Vagina (tissue), 2 donors: ENCODE measurements at regions not wholly inside any gene's neighbourhood (a gene's known extent, or its start where the extent isn't known, plus 50 kb on each side); places are given as distances from the start of the nearest gene placed in this dataset.

Experiments
- POLR2A ChIP-seq, 2 donors: fragments of 450-650 bp; IDR thresholded peaks; one replicate each; pipeline ENCODE4 v1.6.1; 2017; ENCODE audit warnings: antibody characterized with exemption in 2 of 2, mild to moderate bottlenecking in 2 of 2, moderate library complexity in 2 of 2
- POLR2AphosphoS5 ChIP-seq, 2 donors: sonication (generic); formaldehyde crosslinking; IDR thresholded peaks; one replicate each; pipeline ENCODE4 v1.9.0; 2017; ENCODE audit warnings: antibody characterized with exemption in 2 of 2, mild to moderate bottlenecking in 2 of 2, low read depth in 1 of 2; ENCODE audit not compliant: insufficient read depth in 1 of 2
- TF ChIP-seq, protein P1 (sequence below), 3 experiments: fragments of 450-650 bp in 2 of 3; fragments of 200-600 bp in 1 of 3; sonication (generic) in 1 of 3; IDR thresholded peaks; one replicate each; pipeline ENCODE4 v1.5.1; 2017 to 2019; ENCODE audit warnings: antibody characterized with exemption in 3 of 3, mild to moderate bottlenecking in 2 of 3, moderate library complexity in 2 of 3

DNA sequence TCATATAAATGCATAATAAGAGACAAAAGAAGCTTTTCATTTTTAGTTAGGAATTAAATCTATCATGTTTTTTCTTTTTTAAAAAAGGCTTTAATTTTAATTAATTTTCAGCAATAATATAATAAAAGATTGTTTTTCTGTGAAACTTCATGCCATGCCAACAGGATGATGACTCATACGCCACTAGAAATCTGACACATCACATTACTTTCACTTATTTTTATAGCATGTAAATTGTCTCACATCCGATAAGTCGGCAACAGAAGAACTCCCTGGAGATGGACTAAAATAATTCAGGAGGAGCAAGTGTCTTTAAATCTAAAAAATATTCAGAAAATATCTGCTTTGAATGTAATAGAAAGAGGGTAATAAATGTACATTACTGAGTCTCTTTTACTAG lies 1024.2 kb upstream of the ACVR2A start:
- TF ChIP-seq, protein P1, sequence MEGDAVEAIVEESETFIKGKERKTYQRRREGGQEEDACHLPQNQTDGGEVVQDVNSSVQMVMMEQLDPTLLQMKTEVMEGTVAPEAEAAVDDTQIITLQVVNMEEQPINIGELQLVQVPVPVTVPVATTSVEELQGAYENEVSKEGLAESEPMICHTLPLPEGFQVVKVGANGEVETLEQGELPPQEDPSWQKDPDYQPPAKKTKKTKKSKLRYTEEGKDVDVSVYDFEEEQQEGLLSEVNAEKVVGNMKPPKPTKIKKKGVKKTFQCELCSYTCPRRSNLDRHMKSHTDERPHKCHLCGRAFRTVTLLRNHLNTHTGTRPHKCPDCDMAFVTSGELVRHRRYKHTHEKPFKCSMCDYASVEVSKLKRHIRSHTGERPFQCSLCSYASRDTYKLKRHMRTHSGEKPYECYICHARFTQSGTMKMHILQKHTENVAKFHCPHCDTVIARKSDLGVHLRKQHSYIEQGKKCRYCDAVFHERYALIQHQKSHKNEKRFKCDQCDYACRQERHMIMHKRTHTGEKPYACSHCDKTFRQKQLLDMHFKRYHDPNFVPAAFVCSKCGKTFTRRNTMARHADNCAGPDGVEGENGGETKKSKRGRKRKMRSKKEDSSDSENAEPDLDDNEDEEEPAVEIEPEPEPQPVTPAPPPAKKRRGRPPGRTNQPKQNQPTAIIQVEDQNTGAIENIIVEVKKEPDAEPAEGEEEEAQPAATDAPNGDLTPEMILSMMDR (IDR thresholded peaks at IDR 0.05) = no peak
- TF ChIP-seq POLR2A (IDR thresholded peaks at IDR 0.05) (no peak), POLR2AphosphoS5 (IDR thresholded peaks at IDR 0.05; ENCODE audit: insufficient read depth in 1 of 2, low read depth in 1 of 2) (no peak)
